D721Med (cell line): ENCODE measurements at regions not wholly inside any gene's neighbourhood (a gene's known extent, or its start where the extent isn't known, plus 50 kb on each side); places are given as distances from the start of the nearest gene placed in this dataset.

Experiments
- DNase-seq: peaks from one replicate; pipeline ENCODE4 v3.0.0; 2011; ENCODE audit warnings: low spot score; ENCODE audit not compliant: insufficient read length
- FAIRE-seq: peaks from 2 replicates; lab custom pipeline; 2011; peaks lifted over from hg19 to GRCh38; lab: Jason Lieb, UNC
- CTCF ChIP-seq: IDR thresholded peaks from 2 replicates; pipeline ENCODE4 v1.5.1; 2012; ENCODE audit warnings: mild to moderate bottlenecking, control low read depth; ENCODE audit not compliant: insufficient read depth; ENCODE audit errors: missing control alignments

DNA sequence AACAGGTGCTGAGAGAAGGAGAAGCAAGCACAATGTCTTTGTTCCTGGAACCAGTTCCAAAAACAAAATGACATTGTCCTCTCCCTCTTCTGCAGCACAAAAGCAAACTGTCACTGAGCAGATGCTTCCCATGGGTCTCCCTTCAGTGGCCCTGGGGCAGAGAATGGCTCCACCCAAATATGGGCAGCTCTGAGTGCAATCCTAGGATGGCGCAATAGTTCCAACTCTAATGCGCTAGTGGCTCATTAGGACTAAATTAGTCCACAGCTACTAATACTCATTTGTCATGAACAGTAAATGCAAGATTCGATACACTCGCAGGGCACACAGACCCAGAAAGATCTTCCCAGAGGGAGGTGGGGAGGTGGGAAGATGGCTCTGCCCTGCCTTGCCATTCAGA is 205.2 kb upstream of the CHAC2 start:
- TF ChIP-seq CTCF, result no peak
- FAIRE-seq, result no peak
- DNase-seq, result no peak

DNA sequence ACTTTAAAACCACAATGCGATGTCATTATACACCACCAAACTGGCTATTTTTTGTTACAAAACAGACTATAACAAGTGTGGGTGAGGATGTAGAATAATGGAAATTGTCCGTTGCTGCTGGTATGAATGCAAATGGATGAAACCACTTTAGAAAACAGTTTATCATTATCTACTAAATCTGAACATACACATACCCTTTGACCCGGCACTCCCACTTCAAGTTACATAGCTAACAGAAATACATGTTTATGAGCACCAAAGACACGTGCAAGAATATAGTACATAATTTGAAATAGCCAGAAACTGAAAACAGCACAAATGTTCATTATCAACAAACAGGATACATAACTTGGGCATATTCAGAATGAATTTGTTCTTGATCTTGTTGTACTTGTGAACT is 206.4 kb upstream of the CHAC2 start:
- TF ChIP-seq CTCF, result no peak
- DNase-seq, result no peak
- no peak for FAIRE-seq

GRCh38 chr2:53559302-53559966 is 208.2 kb upstream of the CHAC2 start:
- FAIRE-seq, result no peak
- no peak for TF ChIP-seq CTCF
- DNase-seq, result no peak

DNA sequence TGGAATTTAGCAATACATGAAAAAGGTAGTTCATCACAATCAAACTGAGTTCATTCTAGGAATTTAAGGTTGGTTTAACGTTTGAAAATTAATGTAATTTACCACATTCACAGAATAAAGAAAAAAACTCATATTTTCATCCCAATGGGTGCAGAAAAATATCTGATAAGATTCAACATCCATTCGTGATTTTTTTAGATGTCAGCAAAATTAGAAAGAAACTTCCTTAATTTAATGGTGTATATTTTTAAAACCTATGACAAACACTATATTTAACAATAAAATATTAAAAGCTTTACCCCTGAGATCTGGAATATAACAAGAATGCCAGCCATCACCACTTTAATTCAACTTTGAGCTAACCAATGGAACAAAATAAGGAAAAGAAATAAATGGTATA is 208.7 kb upstream of the CHAC2 start:
- no peak for FAIRE-seq

DNA sequence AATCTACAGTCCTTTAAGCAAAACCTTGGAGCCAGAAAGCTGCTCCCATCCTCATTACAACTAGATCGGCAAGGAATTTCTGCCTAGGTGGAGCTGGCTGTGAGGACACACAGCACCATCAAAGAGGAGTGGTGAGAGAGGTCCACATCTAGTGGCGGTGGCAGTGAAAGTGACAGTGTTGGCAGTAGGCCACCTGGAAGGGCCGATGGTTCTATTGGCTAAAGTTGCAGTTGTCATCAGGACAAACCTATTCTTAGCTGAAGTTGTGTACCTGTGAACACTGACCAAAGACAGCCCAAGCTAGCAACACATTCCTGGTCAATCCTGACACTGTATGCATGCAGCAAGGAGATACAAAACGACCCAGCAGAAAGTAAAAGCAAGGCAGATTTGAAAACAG is 218.1 kb upstream of the CHAC2 start:
- TF ChIP-seq CTCF, result no peak
- DNase-seq (no peak), FAIRE-seq (no peak)

More for the DNA sequence above, 208.7 kb upstream of the CHAC2 start:
- DNase-seq, result no peak
- no peak for TF ChIP-seq CTCF

GRCh38 chr2:53545604-53546003 is 222.0 kb upstream of the CHAC2 start:
- FAIRE-seq (no peak), DNase-seq (no peak)
- TF ChIP-seq CTCF, result no peak

GRCh38 chr2:53544871-53545558 is 222.6 kb upstream of the CHAC2 start:
- no peak for DNase-seq
- no peak for FAIRE-seq
- no peak for TF ChIP-seq CTCF
